Endothelial cell of hepatic sinusoid (primary cell): ENCODE measurements at regions not wholly inside any gene's neighbourhood (a gene's known extent, or its start where the extent isn't known, plus 50 kb on each side); places are given as distances from the start of the nearest gene placed in this dataset.
"Not testable (repeated sequence)": the region's sequence is repeated elsewhere in the genome, so short reads cannot be mapped to it uniquely, and the experiment has no call there.

Source experiments
- in situ Hi-C: cut with HindIII; loops from 2 replicates; pipeline ENCODE4 v1.10.0; 2017; ENCODE audit warnings: low sequenced_read_pairs

GRCh38 chr14:27338012-27338411 lies 740.2 kb upstream of the NOVA1 start:
- in situ Hi-C loops, result no loop called here

- in situ Hi-C loops, result not testable (repeated sequence)
Measured at GRCh38 chr14:27363036-27363435, 765.2 kb upstream of the NOVA1 start.

GRCh38 chr14:27366596-27366995 lies 768.8 kb upstream of the NOVA1 start:
- in situ Hi-C loops, result no loop called here

GRCh38 chr14:27367345-27367744 lies 769.5 kb upstream of the NOVA1 start:
- in situ Hi-C loops, result no loop called here

GRCh38 chr14:27370074-27370473 lies 772.2 kb upstream of the NOVA1 start:
- in situ Hi-C loops, result no loop called here

- in situ Hi-C loops, result no loop called here
Measured at GRCh38 chr14:27370775-27371174, 772.9 kb upstream of the NOVA1 start.

GRCh38 chr14:27371209-27371608 lies 773.4 kb upstream of the NOVA1 start:
- in situ Hi-C loops, result no loop called here

DNA sequence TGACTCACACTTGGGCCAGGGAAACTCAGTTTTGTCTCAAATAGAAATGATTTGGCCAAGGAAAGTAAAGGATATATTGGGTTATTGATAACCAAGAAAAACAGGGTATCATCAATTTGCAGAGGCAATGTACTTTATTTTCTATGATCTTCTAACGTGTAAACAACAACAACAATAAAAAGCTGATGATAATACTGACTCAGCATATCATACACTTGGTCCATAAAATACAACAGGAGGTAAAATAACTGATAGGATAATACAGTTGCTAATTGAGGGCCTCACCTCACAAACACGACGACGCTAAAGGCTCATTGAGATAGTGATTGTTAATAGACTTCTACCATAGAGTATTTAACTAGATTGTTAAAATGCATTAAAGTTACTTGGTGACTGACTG lies 774.0 kb upstream of the NOVA1 start:
- in situ Hi-C loops, result no loop called here

DNA sequence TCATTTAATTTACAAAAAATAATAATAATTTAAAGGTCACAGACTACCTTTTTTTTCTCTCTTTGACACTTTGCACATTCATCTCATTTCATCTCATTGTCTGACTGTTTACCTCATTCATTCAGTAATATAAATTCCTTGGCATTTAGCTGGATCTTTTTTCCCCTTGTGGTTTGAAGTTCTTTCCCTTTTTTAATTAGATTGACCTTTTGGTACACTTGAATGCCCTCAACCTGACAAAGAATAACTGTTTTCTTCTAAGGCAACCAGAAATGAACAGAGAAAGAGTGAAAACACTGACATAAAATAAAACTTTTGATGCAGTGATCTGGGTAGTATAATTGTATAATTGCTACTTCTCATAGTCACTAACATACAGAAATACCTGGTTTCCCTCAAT lies 774.9 kb upstream of the NOVA1 start:
- in situ Hi-C loops, result no loop called here

DNA sequence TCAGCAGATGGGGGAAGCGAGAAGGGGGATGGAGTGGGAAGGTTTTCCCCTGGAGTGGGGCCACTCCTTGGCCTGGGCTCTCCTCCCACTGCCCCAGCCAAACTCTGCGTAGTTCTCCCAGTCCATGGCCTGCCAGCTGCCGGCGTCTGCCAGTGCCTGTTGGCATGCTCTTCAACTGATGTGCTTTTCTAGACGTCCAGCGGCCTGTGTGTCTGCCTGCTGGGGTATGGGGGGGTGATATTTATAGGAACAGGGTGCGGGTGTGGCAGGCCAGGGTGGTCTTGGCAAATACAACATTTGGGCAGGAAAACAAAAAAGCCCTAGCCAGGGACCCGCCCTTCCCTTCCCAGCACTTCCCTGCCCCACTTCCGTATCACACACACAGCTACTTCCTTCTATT lies 786.3 kb upstream of the NOVA1 start:
- in situ Hi-C loops, result no loop called here

GRCh38 chr14:27386391-27386790 lies 788.6 kb upstream of the NOVA1 start:
- in situ Hi-C loops, result no loop called here

DNA sequence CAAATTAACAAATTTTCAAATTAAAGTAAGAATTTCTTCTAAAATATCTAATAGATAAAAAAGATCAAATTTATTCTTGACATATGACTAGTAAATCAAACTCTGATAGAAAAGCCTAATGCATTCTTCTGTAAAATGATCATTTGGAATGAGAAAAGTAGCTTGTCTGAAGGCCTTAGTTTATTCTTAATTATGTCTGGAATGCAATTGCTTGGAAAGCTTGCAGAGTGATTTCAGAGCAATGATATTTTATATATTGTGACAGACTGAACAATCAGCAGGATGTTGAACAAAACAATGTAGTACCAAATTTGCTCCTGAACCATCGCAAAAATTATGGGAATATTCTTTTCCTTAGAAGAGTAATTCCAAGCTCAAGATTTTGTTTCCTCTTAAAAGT lies 789.6 kb upstream of the NOVA1 start:
- in situ Hi-C loops, result no loop called here

GRCh38 chr14:27389402-27389801 lies 791.6 kb upstream of the NOVA1 start:
- in situ Hi-C loops, result no loop called here

- in situ Hi-C loops, result no loop called here
Measured at GRCh38 chr14:27390155-27390554, 792.3 kb upstream of the NOVA1 start.

- in situ Hi-C loops, result no loop called here
Measured at GRCh38 chr14:27391331-27391730, 793.5 kb upstream of the NOVA1 start.

GRCh38 chr14:27392153-27392552 lies 794.3 kb upstream of the NOVA1 start:
- in situ Hi-C loops, result no loop called here

GRCh38 chr14:27409944-27410343 lies 812.1 kb upstream of the NOVA1 start:
- in situ Hi-C loops, result no loop called here

GRCh38 chr14:27410981-27411380 lies 813.1 kb upstream of the NOVA1 start:
- in situ Hi-C loops, result no loop called here

DNA sequence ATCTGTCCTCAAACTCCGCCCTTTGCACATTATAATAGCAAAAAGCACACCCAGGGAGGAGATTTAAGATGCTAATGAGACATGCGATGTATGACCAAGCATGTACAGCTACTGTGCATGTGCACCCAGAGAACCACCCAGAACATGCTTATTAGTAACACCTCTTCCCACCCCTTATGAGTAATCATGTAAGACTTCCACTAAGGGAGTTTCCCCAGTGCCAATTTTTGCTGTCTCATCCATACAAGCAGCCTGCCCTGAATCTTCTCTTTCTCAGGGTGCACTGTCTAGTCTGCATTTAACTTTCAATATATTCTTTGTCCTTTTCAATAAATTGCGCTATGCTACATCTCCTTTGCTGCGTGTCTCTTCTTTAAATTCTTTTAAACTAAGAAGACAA lies 830.0 kb upstream of the NOVA1 start:
- in situ Hi-C loops, result no loop called here

GRCh38 chr14:27435923-27436670 lies 838.3 kb upstream of the NOVA1 start:
- in situ Hi-C loops, result no loop called here

GRCh38 chr14:27484633-27485032 lies 886.8 kb upstream of the NOVA1 start:
- in situ Hi-C loops, result no loop called here

DNA sequence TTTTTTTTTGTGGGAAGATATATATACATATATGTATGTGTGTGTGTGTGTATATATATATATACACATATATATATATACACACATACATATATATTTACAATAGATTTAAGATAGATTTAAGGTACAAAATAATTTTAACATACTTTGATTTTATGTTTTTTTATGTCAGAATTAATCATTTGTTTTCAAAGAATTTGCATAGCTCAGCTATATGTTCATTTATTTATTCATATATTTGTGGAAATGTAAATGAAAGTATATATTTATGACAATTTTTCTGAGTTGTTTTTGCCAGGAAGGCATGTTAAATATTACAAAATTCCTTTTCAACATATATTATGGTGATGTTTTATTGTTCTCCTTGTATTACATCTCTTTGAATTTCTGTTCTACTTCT lies 887.4 kb upstream of the NOVA1 start:
- in situ Hi-C loops, result no loop called here

- in situ Hi-C loops, result no loop called here
Measured at GRCh38 chr14:27506272-27506671, 908.4 kb upstream of the NOVA1 start.
